NCI-H748 (cell line): ENCODE measurements at regions not wholly inside any gene's neighbourhood (a gene's known extent, or its start where the extent isn't known, plus 50 kb on each side); places are given as distances from the start of the nearest gene placed in this dataset.

Source experiments
- DNase-seq: peaks from one replicate; lab custom pipeline; 2025; ENCODE audit not compliant: unreplicated experiment; lab: John Stamatoyannopoulos, UW

DNA sequence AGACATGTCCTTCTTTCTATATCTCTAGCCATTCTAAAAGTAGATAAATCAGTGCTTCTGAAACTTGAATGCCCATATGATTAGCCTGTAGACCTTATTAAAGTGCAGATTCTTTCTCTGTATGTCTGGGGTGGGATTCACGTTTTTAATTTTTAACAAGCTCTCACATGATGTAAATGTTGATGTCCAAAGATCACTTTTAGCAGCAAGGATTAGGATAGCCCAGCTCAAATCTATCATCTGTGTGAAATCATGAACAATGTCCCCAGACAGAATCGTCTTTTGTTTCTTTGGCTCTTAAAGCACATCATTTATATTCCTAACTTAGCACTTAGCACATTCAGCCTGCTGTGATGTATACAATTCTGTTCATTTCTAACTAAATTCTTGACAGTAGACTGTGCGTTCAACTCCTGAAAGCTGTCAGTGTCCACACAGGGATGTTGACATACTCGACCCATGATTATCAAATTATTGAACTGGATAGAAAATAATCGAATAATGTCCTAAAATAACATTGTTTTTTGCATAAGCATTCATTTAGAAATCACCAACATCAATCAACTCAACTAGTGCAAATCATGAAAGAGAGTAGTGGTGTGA lies 102.1 kb upstream of the MLIP start:
- no peak for DNase-seq

GRCh38 chr6:54010340-54011276 lies 100.6 kb upstream of the MLIP start:
- no peak for DNase-seq

DNA sequence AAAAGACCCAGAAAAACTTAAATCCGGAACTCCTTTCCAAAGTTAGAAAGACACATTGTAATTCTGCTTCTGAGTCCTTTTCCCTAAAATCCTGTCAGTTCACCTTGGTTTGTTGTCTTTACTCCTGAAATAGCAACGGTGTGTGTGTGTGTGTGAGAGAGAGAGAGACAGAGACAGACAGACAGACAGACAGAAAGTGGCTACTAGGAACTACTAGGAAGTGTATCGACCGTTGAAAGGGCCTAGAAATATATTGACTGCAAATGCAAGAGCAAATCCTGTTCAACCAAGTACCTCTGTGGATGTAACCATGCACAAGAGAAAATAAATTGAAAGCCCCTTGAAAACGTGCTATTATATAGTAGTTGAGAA lies 100.0 kb upstream of the MLIP start:
- no peak for DNase-seq

DNA sequence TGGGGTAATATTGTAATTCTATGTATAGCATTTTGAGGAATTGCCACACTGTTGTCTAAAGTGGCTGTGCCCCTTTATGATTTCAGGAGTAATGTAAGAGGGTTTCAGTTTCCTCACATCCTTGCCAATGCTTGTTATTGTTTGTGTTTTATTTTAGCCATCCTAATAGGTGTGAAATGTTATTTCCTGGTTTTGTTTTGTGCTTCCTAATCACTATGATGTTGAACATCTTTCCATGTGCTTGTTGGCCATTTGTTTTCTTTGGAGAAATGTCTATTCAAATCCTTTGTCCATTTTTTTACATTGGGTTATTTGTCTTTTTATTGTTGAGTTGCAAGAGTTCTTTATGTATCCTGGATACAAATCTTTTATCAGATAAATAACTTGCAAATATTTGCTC lies 97.3 kb upstream of the MLIP start:
- no peak for DNase-seq

DNA sequence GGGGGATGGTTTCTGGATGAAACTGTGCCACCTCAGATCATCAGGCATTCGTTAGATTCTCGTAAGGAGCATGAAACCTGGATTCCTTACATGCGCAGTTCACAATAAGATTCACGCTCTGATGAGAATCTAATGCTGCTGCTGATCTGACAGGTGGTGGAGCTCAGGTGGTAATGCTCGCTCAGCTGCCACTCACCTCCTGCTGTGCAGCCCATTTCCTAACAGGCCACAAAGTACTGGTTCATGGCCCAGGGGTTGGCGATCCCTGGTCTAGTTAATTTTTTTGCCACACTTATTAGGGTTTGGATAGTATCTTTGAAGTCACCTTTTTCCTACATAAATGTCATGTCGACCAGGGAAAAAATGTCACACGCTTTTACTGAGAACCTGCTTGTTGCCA lies 96.8 kb upstream of the MLIP start:
- peak; percentile 29 for DNase-seq

- DNase-seq, result no peak
These were observed 93.4 kb upstream of the MLIP start for GRCh38 chr6:54017877-54018276.

DNA sequence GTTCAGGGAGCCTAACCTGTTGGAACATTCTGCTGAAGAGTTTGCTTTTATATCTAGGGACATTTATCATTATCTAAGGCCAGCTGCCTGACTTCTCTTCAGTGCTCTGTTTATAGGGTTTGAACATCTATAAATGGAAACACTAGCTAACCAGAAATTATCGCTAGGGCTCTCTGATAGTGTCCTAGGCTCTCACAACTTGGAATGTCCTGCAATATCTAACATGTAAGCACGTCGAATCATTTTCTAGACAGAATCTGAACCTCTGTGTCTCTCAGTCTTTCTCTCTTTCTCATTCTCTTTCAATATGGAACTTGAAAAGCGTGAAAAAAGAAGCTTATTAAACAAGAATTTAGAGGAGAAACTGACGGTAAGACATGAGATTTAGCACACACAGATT lies 92.5 kb upstream of the MLIP start:
- DNase-seq, result no peak

GRCh38 chr6:54019860-54020259 lies 91.4 kb upstream of the MLIP start:
- no peak for DNase-seq

DNA sequence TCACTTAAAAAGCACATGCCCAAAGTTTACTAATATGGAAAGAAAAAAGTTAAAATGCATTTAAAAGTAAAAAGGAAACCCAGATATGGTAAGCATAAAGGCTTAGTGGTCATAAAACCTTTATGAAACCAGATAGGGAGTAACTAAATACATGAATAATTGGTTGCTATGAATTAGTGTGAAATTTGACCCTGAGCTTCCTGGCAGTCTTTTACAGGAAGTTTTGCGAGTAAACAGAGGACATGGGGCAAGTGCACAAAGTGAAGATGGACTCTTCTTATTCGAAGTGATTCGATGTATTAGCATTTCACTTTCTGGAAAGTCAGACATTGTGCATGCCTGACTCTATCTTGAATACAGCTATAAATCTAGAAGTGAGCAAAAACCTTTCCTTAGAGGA lies 90.9 kb upstream of the MLIP start:
- peak; percentile 67 for DNase-seq

- no peak for DNase-seq
These were observed 84.4 kb upstream of the MLIP start for GRCh38 chr6:54026652-54027400.

DNA sequence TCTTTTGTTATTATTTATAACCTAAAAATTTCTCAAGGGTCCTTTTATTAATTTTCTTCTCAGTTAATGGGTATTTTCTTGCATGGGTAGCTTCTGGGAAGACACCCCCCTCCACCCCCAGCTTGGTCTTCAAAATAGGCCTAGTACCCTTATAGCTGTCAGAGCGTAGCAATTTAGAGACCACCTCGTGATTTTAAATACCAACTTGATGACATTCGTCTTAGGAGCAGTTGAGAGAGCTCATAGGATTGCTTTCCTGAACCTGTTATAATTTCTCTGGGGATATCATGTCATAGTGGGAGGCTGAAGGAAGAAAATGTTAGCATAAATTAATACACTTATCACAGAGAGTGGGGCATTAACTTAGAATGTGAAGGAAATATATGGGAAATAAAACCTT lies 83.1 kb upstream of the MLIP start:
- DNase-seq, result no peak

GRCh38 chr6:54029187-54029586 lies 82.1 kb upstream of the MLIP start:
- DNase-seq, result no peak

GRCh38 chr6:54031169-54031568 lies 80.1 kb upstream of the MLIP start:
- no peak for DNase-seq

- no peak for DNase-seq
These were observed 73.9 kb upstream of the MLIP start for GRCh38 chr6:54037277-54037779.

DNA sequence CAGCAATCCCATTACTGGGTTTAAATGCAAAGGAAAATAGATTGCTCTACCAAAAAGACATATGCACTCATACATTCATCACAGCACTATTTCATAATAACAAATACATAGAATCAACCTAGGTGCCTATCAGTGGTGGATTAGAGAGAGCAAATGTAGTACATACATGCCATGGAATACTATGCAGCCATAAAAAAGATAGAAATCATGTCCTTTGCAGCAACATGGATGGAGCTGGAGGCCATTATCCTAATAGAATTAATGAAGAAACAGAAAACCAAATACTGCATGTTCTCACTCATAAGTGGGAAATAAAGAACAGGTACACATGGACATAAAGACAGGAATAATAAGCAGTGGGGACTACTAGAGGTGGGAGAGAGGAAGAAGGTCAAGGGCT lies 70.7 kb upstream of the MLIP start:
- no peak for DNase-seq

DNA sequence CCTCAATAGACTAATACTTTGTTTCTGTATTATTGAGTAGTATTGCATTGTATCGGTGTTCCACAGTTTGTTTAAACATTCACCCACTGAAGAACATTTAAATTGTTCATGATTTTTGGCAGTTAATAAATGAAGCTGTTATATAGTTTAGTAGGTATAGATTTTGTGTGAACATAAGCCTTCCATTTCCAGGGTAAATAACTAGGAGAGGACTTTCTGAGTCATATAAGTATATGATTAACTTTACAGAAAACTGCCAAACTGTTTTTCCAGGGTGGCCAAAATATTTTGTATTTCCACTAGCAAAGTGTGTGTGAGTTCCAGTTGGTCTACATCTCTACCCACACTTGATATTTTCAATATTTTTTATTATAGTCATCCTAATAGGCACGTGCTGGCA lies 70.0 kb upstream of the MLIP start:
- no peak for DNase-seq

GRCh38 chr6:54043360-54043759 lies 67.9 kb upstream of the MLIP start:
- DNase-seq, result no peak

- no peak for DNase-seq
These were observed 67.2 kb upstream of the MLIP start for GRCh38 chr6:54044059-54044458.

- no peak for DNase-seq
These were observed 62.5 kb upstream of the MLIP start for GRCh38 chr6:54048782-54049181.

DNA sequence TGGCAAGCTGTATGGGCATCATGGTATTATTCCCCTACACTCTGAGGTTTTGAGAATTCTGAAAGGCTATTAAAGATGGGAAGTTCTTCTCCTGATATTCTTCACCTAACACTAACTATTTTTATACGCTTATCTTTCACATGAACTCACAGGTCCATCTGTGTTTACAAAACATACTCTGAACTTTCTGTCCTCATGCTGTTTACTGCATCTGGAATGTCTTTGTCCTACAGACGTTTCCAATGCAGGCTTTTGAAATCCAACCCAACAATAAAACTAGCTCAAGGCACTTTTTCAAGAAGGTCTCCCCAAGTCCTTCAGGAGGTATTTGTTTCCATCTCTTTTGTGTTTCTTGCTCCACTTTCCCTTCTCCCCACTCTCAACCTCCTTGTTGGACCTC lies 60.5 kb upstream of the MLIP start:
- no peak for DNase-seq

GRCh38 chr6:54053881-54054391 lies 57.3 kb upstream of the MLIP start:
- no peak for DNase-seq

GRCh38 chr6:54056105-54056504 lies 55.1 kb upstream of the MLIP start:
- no peak for DNase-seq
